Keratinocyte (primary cell): ENCODE measurements at regions not wholly inside any gene's neighbourhood (a gene's known extent, or its start where the extent isn't known, plus 50 kb on each side); places are given as distances from the start of the nearest gene placed in this dataset.

Experiments
- DNase-seq: peaks from one replicate; pipeline ENCODE4 v3.0.0-alpha.2; 2011; ENCODE audit warnings: low read depth, missing footprints, low spot score
- FAIRE-seq: peaks from 2 replicates; lab custom pipeline; 2011; peaks lifted over from hg19 to GRCh38; lab: Jason Lieb, UNC
- H2AFZ ChIP-seq: 2 replicates; pipeline ENCODE4 v1.6.0; 2012; ENCODE audit warnings: low read length, control low read depth, inconsistent platforms; ENCODE audit not compliant: control insufficient read depth
- H3K27ac ChIP-seq: 2 replicates; pipeline ENCODE4 v1.5.1; 2011; ENCODE audit warnings: low read length; ENCODE audit not compliant: control insufficient read depth, insufficient read depth
- H3K27me3 ChIP-seq: 3 replicates; pipeline ENCODE4 v1.6.0; 2011; ENCODE audit warnings: low read length; ENCODE audit not compliant: control insufficient read depth, insufficient read depth; ENCODE audit errors: extremely low read depth
- H3K36me3 ChIP-seq, 2 experiments: 2 replicates in 1 of 2; 3 replicates in 1 of 2; pipeline ENCODE4 v1.5.1; 2011; ENCODE audit warnings: low read length in 2 of 2, mild to moderate bottlenecking in 1 of 2; ENCODE audit not compliant: control insufficient read depth in 2 of 2, insufficient read depth in 2 of 2; ENCODE audit errors: extremely low read depth in 1 of 2
- H3K4me1 ChIP-seq: 3 replicates; pipeline ENCODE4 v1.5.1; 2011; ENCODE audit warnings: low read length; ENCODE audit not compliant: control insufficient read depth, insufficient read depth; ENCODE audit errors: extremely low read depth
- H3K4me2 ChIP-seq: 3 replicates; pipeline ENCODE4 v1.6.0; 2011; ENCODE audit warnings: low read depth, low read length; ENCODE audit not compliant: control insufficient read depth, insufficient read depth; ENCODE audit errors: extremely low read depth
- H3K4me3 ChIP-seq, 3 experiments: fragments of 200-600 bp in 1 of 3; sonication (generic) in 1 of 3; 2 replicates in 2 of 3; 3 replicates in 1 of 3; pipeline ENCODE4 v1.5.1; 2011 to 2016; ENCODE audit warnings: low read length in 3 of 3, mild to moderate bottlenecking in 3 of 3, control low read depth in 2 of 3, inconsistent platforms in 1 of 3, low read depth in 1 of 3, mixed read lengths in 1 of 3, mixed run types in 1 of 3, moderate library complexity in 1 of 3; ENCODE audit not compliant: control insufficient read depth in 2 of 3, insufficient read depth in 2 of 3; ENCODE audit errors: extremely low read depth in 1 of 3
- H3K79me2 ChIP-seq: 2 replicates; pipeline ENCODE4 v1.6.0; 2012; ENCODE audit warnings: low read length; ENCODE audit not compliant: control insufficient read depth, insufficient read depth
- H3K9ac ChIP-seq: 3 replicates; pipeline ENCODE4 v1.6.0; 2011; ENCODE audit warnings: low read length; ENCODE audit not compliant: control insufficient read depth, insufficient read depth; ENCODE audit errors: extremely low read depth
- H3K9me1 ChIP-seq: 3 replicates; pipeline ENCODE4 v1.6.0; 2011; ENCODE audit warnings: low read length; ENCODE audit not compliant: control insufficient read depth, insufficient read depth; ENCODE audit errors: extremely low read depth
- H3K9me3 ChIP-seq: 2 replicates; pipeline ENCODE4 v1.5.1; 2012; ENCODE audit warnings: low read depth, low read length; ENCODE audit not compliant: control insufficient read depth
- H4K20me1 ChIP-seq: 3 replicates; pipeline ENCODE4 v1.6.0; 2011; ENCODE audit warnings: low read length; ENCODE audit not compliant: control insufficient read depth, insufficient read depth; ENCODE audit errors: extremely low read depth
- CTCF ChIP-seq, 3 experiments: IDR thresholded peaks in 1 of 3; conservative IDR thresholded peaks in 1 of 3; optimal IDR thresholded peaks in 1 of 3; 2 replicates in 2 of 3; 3 replicates in 1 of 3; pipeline versions ENCODE3 to v1.5.1; 2011; ENCODE audit warnings: low read length in 3 of 3, mild to moderate bottlenecking in 3 of 3, moderate library complexity in 2 of 3, control low read depth in 1 of 3, inconsistent platforms in 1 of 3; ENCODE audit not compliant: insufficient read depth in 2 of 3; ENCODE audit errors: extremely low read depth in 1 of 3
- EZH2 ChIP-seq: IDR thresholded peaks from one replicate; pipeline ENCODE4 v1.6.1; 2012; ENCODE audit warnings: inconsistent platforms, mild to moderate bottlenecking, low read length, moderate library complexity
- dilution Hi-C: fragments of 300-500 bp; cut with MboI; formaldehyde crosslinking; loops from one replicate; pipeline ENCODE4 v1.7.0; 2020; ENCODE audit warnings: low sequenced_read_pairs; ENCODE audit not compliant: extremely low pct_ligation_motif_present

GRCh38 chr7:20894806-20895205 is 108.1 kb upstream of the SP8 start:
- FAIRE-seq (peak; percentile 53), DNase-seq (no peak)
- no peaks in the 10 kb centered on the region for H3K27me3 ChIP-seq
- H3K79me2 ChIP-seq = no peaks in the 10 kb centered on the region
- no peaks in the 10 kb centered on the region for H3K9me1 ChIP-seq
- dilution Hi-C loops = no loop called here
- no peak overlapping the region for H3K9ac ChIP-seq
- no peaks in the 10 kb centered on the region for H4K20me1 ChIP-seq
- no peaks in the 10 kb centered on the region for H3K36me3 ChIP-seq
- no peak overlapping the region for H3K4me3 ChIP-seq
- peak overlapping the region; percentile 68 for H3K27ac ChIP-seq
- peak overlapping the region; percentile 71 for H3K4me2 ChIP-seq
- no peak overlapping the region for H2AFZ ChIP-seq
- H3K4me1 ChIP-seq = peaks cover 17% of the 10 kb centered on the region
- TF ChIP-seq CTCF (optimal IDR thresholded peaks at IDR 0.05 in 1 of 3, IDR thresholded peaks at IDR 0.05 in 1 of 3, conservative IDR thresholded peaks at IDR 0.05 in 1 of 3; ENCODE audit: extremely low read depth in 1 of 3, insufficient read depth in 2 of 3, low read length in 3 of 3) (no peak), EZH2 (no peak)
- no peaks in the 10 kb centered on the region for H3K9me3 ChIP-seq

GRCh38 chr7:20895563-20895962 is 108.9 kb upstream of the SP8 start:
- H3K9ac ChIP-seq = peak overlapping the region; percentile 43
- FAIRE-seq (peak; percentile 89), DNase-seq (peak; percentile 64)
- H3K27ac ChIP-seq = peak overlapping the region; percentile 68
- no peaks in the 10 kb centered on the region for H4K20me1 ChIP-seq
- H2AFZ ChIP-seq = peak overlapping the region; percentile 66
- H3K9me1 ChIP-seq = no peaks in the 10 kb centered on the region
- peak overlapping the region; percentile 71 for H3K4me2 ChIP-seq
- dilution Hi-C loops = no loop called here
- peaks cover 17% of the 10 kb centered on the region for H3K4me1 ChIP-seq
- no peaks in the 10 kb centered on the region for H3K27me3 ChIP-seq
- TF ChIP-seq EZH2 (no peak), CTCF (optimal IDR thresholded peaks at IDR 0.05 in 1 of 3, IDR thresholded peaks at IDR 0.05 in 1 of 3, conservative IDR thresholded peaks at IDR 0.05 in 1 of 3; ENCODE audit: extremely low read depth in 1 of 3, insufficient read depth in 2 of 3, low read length in 3 of 3) (no peak)
- H3K79me2 ChIP-seq = no peaks in the 10 kb centered on the region
- no peaks in the 10 kb centered on the region for H3K9me3 ChIP-seq
- H3K36me3 ChIP-seq = no peaks in the 10 kb centered on the region
- H3K4me3 ChIP-seq = peak overlapping the region in 1 of 3 experiments; percentile 41
